ENCODE measurements at regions not wholly inside any gene's neighbourhood (a gene's known extent, or its start where the extent isn't known, plus 50 kb on each side); places are given as distances from the start of the nearest gene placed in this dataset.

DNA sequence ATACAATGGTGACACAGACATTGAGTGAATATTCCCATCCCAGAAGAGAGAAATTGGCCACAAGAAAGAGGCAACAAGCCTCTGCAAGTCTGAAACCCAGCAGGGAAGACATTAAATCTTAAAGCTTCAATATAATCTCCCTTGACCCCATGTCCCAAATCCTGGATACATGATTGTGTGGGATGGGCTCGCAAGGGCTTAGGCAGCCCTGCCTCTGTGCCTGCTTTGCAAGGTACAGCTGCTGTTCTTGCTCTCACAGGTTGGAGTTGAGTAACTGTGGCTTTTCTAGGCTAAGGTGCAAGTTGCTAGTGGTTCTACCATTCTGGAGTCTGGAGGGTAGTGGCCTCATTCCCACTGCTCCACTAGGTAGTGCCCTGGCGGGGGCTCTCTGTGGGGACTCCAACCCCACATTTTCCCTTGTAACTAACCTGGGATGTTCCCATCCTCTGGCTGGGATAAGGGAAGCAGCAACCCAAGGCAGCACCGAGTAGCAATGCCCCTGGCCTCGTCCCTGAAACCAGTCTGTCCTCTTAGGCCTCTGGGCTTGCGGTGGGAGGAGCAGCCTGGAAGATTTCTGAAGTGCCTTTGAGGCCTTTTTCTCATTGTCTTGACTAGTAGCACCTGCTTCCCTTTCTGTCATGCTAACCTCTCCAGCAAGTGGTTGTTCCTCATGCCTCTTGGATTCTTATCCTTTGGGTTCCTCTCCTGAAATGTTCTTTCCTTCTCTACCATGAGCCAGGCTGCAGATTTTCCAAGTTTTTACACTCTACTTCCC, 90.0 kb downstream of the FAM174B start:
- no peak overlapping the region for H3K4me3 Mint-ChIP-seq
- no peaks in the 10 kb centered on the region for H3K4me1 Mint-ChIP-seq (ENCODE audit: low read depth)
- H3K27me3 Mint-ChIP-seq (ENCODE audit: insufficient read depth): peaks cover 4% of the 10 kb centered on the region
- H3K27ac Mint-ChIP-seq: no peak overlapping the region
- no peak for DNase-seq
- H3K9me3 Mint-ChIP-seq: peaks cover 25% of the 10 kb centered on the region
- no peak for TF ChIP-seq CTCF (IDR thresholded peaks at IDR 0.05)
- H3K36me3 Mint-ChIP-seq (ENCODE audit: low read depth): no peaks in the 10 kb centered on the region

DNA sequence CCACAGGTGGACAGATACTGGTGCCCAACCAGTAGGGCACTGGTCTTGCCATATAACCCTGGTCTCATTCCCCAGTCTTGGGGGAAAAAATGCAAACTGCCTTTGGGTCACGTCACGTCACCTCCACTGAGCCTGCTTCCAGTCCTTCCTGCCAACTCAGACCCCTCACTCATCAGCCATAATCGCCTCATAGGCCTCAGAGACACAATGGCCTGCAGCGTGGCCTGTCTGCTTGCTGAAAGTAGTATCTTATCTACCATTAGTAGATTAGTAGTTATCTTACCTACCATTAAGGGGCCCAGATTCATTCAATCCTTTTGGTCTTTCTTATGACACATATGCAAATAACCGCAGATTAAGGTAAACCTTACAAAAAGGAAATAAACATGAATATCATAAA, 93.8 kb downstream of the FAM174B start:
- Mint-ChIP-seq H3K4me3 (no peak overlapping the region), H3K27ac (no peak overlapping the region), H3K36me3 (ENCODE audit: low read depth) (no peaks in the 10 kb centered on the region; the same call in 1 of the 2 replicates), H3K4me1 (ENCODE audit: low read depth) (no peaks in the 10 kb centered on the region), H3K27me3 (ENCODE audit: insufficient read depth) (peaks cover 2% of the 10 kb centered on the region; the same call in 1 of the 2 replicates), H3K9me3 (peaks cover 16% of the 10 kb centered on the region)
- DNase-seq: no peak
- TF ChIP-seq CTCF (IDR thresholded peaks at IDR 0.05): no peak

DNA sequence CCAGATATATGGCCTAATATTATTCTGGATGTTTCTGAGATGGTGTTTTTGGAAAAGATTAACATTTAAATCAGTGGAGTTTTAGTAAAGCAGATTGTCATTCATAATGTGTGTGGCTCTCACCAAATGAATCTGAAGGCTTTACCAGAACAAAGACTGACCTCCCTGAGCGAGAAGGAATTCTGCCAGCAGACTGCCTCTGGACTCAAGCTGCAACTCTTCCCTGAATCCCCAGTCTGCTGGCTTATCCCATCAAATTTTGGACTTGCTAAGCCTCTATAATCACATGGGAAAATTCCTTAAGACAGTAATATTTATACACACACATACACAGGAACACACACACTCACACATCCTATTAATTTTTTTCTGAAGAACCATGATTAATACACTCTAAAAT, 102.3 kb downstream of the FAM174B start:
- H3K4me3 Mint-ChIP-seq: no peak overlapping the region
- H3K27me3 Mint-ChIP-seq (ENCODE audit: insufficient read depth): peaks cover 1% of the 10 kb centered on the region; the same call in 1 of the 2 replicates
- TF ChIP-seq CTCF (IDR thresholded peaks at IDR 0.05): no peak
- H3K9me3 Mint-ChIP-seq: peaks cover 21% of the 10 kb centered on the region
- H3K27ac Mint-ChIP-seq: no peak overlapping the region
- no peaks in the 10 kb centered on the region for H3K4me1 Mint-ChIP-seq (ENCODE audit: low read depth)
- no peaks in the 10 kb centered on the region for H3K36me3 Mint-ChIP-seq (ENCODE audit: low read depth)
- no peak for DNase-seq

- peaks cover 9% of the 10 kb centered on the region; the same call in 1 of the 2 replicates for H3K4me1 Mint-ChIP-seq (ENCODE audit: low read depth)
- no peak for DNase-seq
- no peak overlapping the region for H3K27ac Mint-ChIP-seq
- H3K27me3 Mint-ChIP-seq (ENCODE audit: insufficient read depth): peaks cover 3% of the 10 kb centered on the region
- no peaks in the 10 kb centered on the region for H3K36me3 Mint-ChIP-seq (ENCODE audit: low read depth)
- TF ChIP-seq CTCF (IDR thresholded peaks at IDR 0.05): no peak
- no peak overlapping the region for H3K4me3 Mint-ChIP-seq
- peaks cover 21% of the 10 kb centered on the region for H3K9me3 Mint-ChIP-seq
Measured at GRCh38 chr15:92545996-92546395, 109.6 kb downstream of the FAM174B start.

GRCh38 chr15:92541291-92542200, 114.0 kb downstream of the FAM174B start:
- H3K4me3 Mint-ChIP-seq: no peak overlapping the region; the same call in 1 of the 2 replicates
- H3K4me1 Mint-ChIP-seq (ENCODE audit: low read depth): peaks cover 9% of the 10 kb centered on the region; the same call in 1 of the 2 replicates
- peak; percentile 51 for DNase-seq
- peak overlapping the region; percentile 28; the same call in 1 of the 2 replicates for H3K27ac Mint-ChIP-seq
- peaks cover 18% of the 10 kb centered on the region for H3K9me3 Mint-ChIP-seq
- peaks cover 4% of the 10 kb centered on the region; the same call in 1 of the 2 replicates for H3K27me3 Mint-ChIP-seq (ENCODE audit: insufficient read depth)
- H3K36me3 Mint-ChIP-seq (ENCODE audit: low read depth): no peaks in the 10 kb centered on the region
- no peak for TF ChIP-seq CTCF (IDR thresholded peaks at IDR 0.05)

All from HFFc6 (cell line).